H1 (cell line): ENCODE measurements at regions not wholly inside any gene's neighbourhood (a gene's known extent, or its start where the extent isn't known, plus 50 kb on each side); places are given as distances from the start of the nearest gene placed in this dataset.
"Not testable (repeated sequence)": the region's sequence is repeated elsewhere in the genome, so short reads cannot be mapped to it uniquely, and the experiment has no call there.

Source experiments
- ATF3 ChIP-seq: IDR thresholded peaks from 2 replicates; pipeline ENCODE4 v1.6.1; 2011; ENCODE audit warnings: low read depth, mild to moderate bottlenecking, low read length; ENCODE audit not compliant: insufficient read depth
- BCL11A ChIP-seq, 2 experiments: IDR thresholded peaks; one replicate each; pipeline ENCODE4 v1.6.1; 2011; ENCODE audit warnings: low read depth in 2 of 2, low read length in 2 of 2, mild to moderate bottlenecking in 2 of 2
- CTCF ChIP-seq, 3 experiments: IDR thresholded peaks; 1 replicate in 2 of 3; 2 replicates in 1 of 3; pipeline versions ENCODE4 v1.5.1 to v1.6.1; 2011; ENCODE audit warnings: low read length in 3 of 3, mild to moderate bottlenecking in 3 of 3, inconsistent platforms in 2 of 3, low read depth in 1 of 3, moderate library complexity in 1 of 3; ENCODE audit not compliant: insufficient read depth in 1 of 3; ENCODE audit errors: control extremely low read depth in 1 of 3
- MAFK ChIP-seq: IDR thresholded peaks from 2 replicates; pipeline ENCODE4 v1.6.1; 2012; ENCODE audit warnings: low read depth, mild to moderate bottlenecking, improper control_type of control experiment, low read length
- POLR2A ChIP-seq, 2 experiments: IDR thresholded peaks; 1 replicate in 1 of 2; 2 replicates in 1 of 2; pipeline ENCODE4 v1.6.1; 2011; ENCODE audit warnings: low read depth in 2 of 2, low read length in 2 of 2, mild to moderate bottlenecking in 2 of 2; ENCODE audit errors: control extremely low read depth in 1 of 2
- POLR2AphosphoS5 ChIP-seq: IDR thresholded peaks from 2 replicates; pipeline ENCODE4 v1.6.1; 2011; ENCODE audit warnings: low read depth, low read length
- RBBP5 ChIP-seq: IDR thresholded peaks from 2 replicates; pipeline ENCODE4 v1.7.1; 2012; ENCODE audit warnings: low read depth, mild to moderate bottlenecking, inconsistent platforms, low read length, moderate library complexity, borderline replicate concordance
- SRF ChIP-seq: IDR thresholded peaks from 2 replicates; pipeline ENCODE4 v1.6.1; 2011; ENCODE audit warnings: mild to moderate bottlenecking, low read depth, low read length, moderate library complexity
- SUZ12 ChIP-seq: fragments of 200-600 bp; sonication (generic); IDR thresholded peaks from 2 replicates; pipeline ENCODE4 v1.6.1; 2012; ENCODE audit warnings: mild to moderate bottlenecking, inconsistent platforms, low read length, moderate library complexity, mixed read lengths
- TBP ChIP-seq: IDR thresholded peaks from 2 replicates; pipeline ENCODE4 v1.6.1; 2011; ENCODE audit warnings: low read depth, low read length, improper control_type of control experiment
- USF2 ChIP-seq: IDR thresholded peaks from 2 replicates; pipeline ENCODE4 v1.6.1; 2011; ENCODE audit warnings: low read length, improper control_type of control experiment
- YY1 ChIP-seq: IDR thresholded peaks from 2 replicates; pipeline ENCODE4 v1.6.1; 2011; ENCODE audit warnings: low read depth, mild to moderate bottlenecking, low read length
- ZNF274 ChIP-seq: IDR thresholded peaks from 2 replicates; pipeline ENCODE4 v1.7.0; 2012; ENCODE audit warnings: low read length, borderline replicate concordance; ENCODE audit errors: extremely low read depth

- not testable (repeated sequence) for TF ChIP-seq YY1; TBP; CTCF (IDR thresholded peaks at IDR 0.05; ENCODE audit: control extremely low read depth in 1 of 3, insufficient read depth in 1 of 3, low read depth in 1 of 3, low read length in 3 of 3); USF2; MAFK; ZNF274; SRF; POLR2AphosphoS5; ATF3; SUZ12; BCL11A (IDR thresholded peaks at IDR 0.05; ENCODE audit: low read depth in 2 of 2, low read length in 2 of 2); RBBP5; POLR2A (IDR thresholded peaks at IDR 0.05; ENCODE audit: control extremely low read depth in 1 of 2, low read depth in 2 of 2, low read length in 2 of 2)
Observed at GRCh38 chr7:55705728-55706450, 133.6 kb upstream of the VOPP1 start.
